ENCODE measurements at regions not wholly inside any gene's neighbourhood (a gene's known extent, or its start where the extent isn't known, plus 50 kb on each side); places are given as distances from the start of the nearest gene placed in this dataset.

- Histone ChIP-seq H4K20me1 (replicated peaks; ENCODE audit: control insufficient read depth, extremely low read depth, insufficient read depth, low read length) (no peaks in the 10 kb centered on the region), H3K9me1 (replicated peaks; ENCODE audit: control insufficient read depth, extremely low read depth, insufficient read depth, low read length) (no peaks in the 10 kb centered on the region), H3K9ac (replicated peaks; ENCODE audit: extremely low read depth, insufficient read depth, low read length) (no peak overlapping the region), H2AFZ (ENCODE audit: low read depth, low read length) (no peak overlapping the region), H3K36me3 (ENCODE audit: control insufficient read depth in 2 of 2, extremely low read depth in 1 of 2, insufficient read depth in 2 of 2, low read length in 2 of 2) (no peaks in the 10 kb centered on the region), H3K4me1 (ENCODE audit: control insufficient read depth, extremely low read depth, insufficient read depth, low read length) (peaks cover 9% of the 10 kb centered on the region), H3K27ac (ENCODE audit: insufficient read depth, low read depth, low read length) (no peak overlapping the region), H3K79me2 (ENCODE audit: control insufficient read depth, insufficient read depth, low read length) (no peaks in the 10 kb centered on the region), H3K4me3 (replicated peaks in 1 of 3; ENCODE audit: insufficient read depth in 1 of 3, low read depth in 1 of 3, low read length in 3 of 3) (no peak overlapping the region), H3K9me3 (replicated peaks; ENCODE audit: control insufficient read depth, insufficient read depth, low read length) (no peaks in the 10 kb centered on the region), H3K27me3 (ENCODE audit: control insufficient read depth in 2 of 2, insufficient read depth in 2 of 2, low read length in 2 of 2) (peaks cover 3% of the 10 kb centered on the region in 2 experiments), H3K4me2 (ENCODE audit: insufficient read depth, low read length) (no peak overlapping the region)
- FAIRE-seq (no peak), DNase-seq (ENCODE audit: low read depth, low spot score) (no peak)
- dilution Hi-C loops (cut with MboI; ENCODE audit: extremely low pct_ligation_motif_present, low sequenced_read_pairs) (no loop called here), intact Hi-C loops (cut with micrococcal nuclease) (no loop called here)
- CTCF ChIA-PET = interaction anchor here (1.1 to 2.4 kb wide), 3 partner anchors 22 to 352 kb away, joined by 3 to 8 read pairs (median 4); no protein-coding TSS in a partner anchor
- TF ChIP-seq MYC (IDR thresholded peaks at IDR 0.05; ENCODE audit: low read depth, low read length) (no peak), EZH2 (IDR thresholded peaks at IDR 0.05; ENCODE audit: borderline replicate concordance, low read depth, low read length, severe bottlenecking) (no peak), GATA2 (IDR thresholded peaks at IDR 0.05; ENCODE audit: insufficient read depth, insufficient read length, low read depth, low read length) (no peak), FOS (IDR thresholded peaks at IDR 0.05; ENCODE audit: borderline replicate concordance, insufficient read depth, low read length) (no peak), MAX (IDR thresholded peaks at IDR 0.05; ENCODE audit: insufficient read depth, insufficient read length) (no peak), JUN (IDR thresholded peaks at IDR 0.05; ENCODE audit: borderline replicate concordance, insufficient read depth, insufficient read length, low read depth) (no peak), CTCF (IDR thresholded peaks at IDR 0.05; ENCODE audit: extremely low read depth in 1 of 2, insufficient read depth in 1 of 2, low read depth in 1 of 2, low read length in 2 of 2) (no peak), POLR2A (IDR thresholded peaks at IDR 0.05; ENCODE audit: low read depth, low read length) (no peak), POLR2AphosphoS5 (IDR thresholded peaks at IDR 0.05; ENCODE audit: insufficient read depth, low read depth, low read length) (no peak)
- POLR2A ChIA-PET = no interaction called here
- BruUV-seq (replicated peaks) = no TSS peak
Measured at GRCh38 chr5:135213466-135214239, 179.6 kb upstream of the PITX1 start.
